Endothelial cell of umbilical vein (primary cell): ENCODE measurements at regions not wholly inside any gene's neighbourhood (a gene's known extent, or its start where the extent isn't known, plus 50 kb on each side); places are given as distances from the start of the nearest gene placed in this dataset.

Experiments
- CTCF ChIP-seq, 2 donors: IDR thresholded peaks; 1 replicate in 1 of 2; 2 replicates in 1 of 2; pipeline ENCODE4 v1.5.1; 2011; ENCODE audit warnings: low read length in 2 of 2, mild to moderate bottlenecking in 2 of 2, moderate library complexity in 2 of 2, control low read depth in 1 of 2, inconsistent platforms in 1 of 2, low read depth in 1 of 2; ENCODE audit not compliant: insufficient read depth in 1 of 2; ENCODE audit errors: extremely low read depth in 1 of 2
- EZH2 ChIP-seq: IDR thresholded peaks from 2 replicates; pipeline ENCODE4 v1.6.1; 2012; ENCODE audit warnings: borderline replicate concordance, low read depth, mild to moderate bottlenecking, moderate library complexity, low read length, inconsistent platforms; ENCODE audit not compliant: severe bottlenecking
- POLR2A ChIP-seq: IDR thresholded peaks from 2 replicates; pipeline ENCODE4 v1.6.1; 2012; ENCODE audit warnings: low read depth, mild to moderate bottlenecking, control low read depth, low read length
- POLR2AphosphoS5 ChIP-seq: IDR thresholded peaks from 2 replicates; pipeline ENCODE4 v1.6.1; 2012; ENCODE audit warnings: low read depth, mild to moderate bottlenecking, control low read depth, low read length, moderate library complexity; ENCODE audit not compliant: insufficient read depth

DNA sequence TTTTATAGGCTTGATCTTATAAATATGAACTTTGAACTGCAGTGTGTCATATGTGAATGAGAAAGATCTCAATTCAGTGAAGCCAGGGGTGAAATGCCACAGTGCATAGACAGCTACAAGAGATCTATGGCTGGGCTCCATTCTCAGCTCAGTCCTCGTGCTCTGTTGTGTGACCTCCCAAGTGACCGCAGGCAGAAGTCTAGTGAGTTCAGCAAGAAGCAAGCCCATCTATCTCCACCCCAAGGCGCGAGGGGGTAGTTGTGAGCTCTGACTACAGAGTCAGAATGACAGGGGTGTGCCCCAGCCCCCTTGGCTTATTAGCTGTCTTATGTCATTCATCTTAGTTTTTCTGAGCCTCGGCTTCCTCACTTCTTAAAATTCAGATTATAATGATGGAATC lies 378.3 kb downstream of the FBXW7 start:
- no peak for TF ChIP-seq EZH2
- no peak for TF ChIP-seq CTCF (IDR thresholded peaks at IDR 0.05; ENCODE audit: extremely low read depth in 1 of 2, insufficient read depth in 1 of 2, low read depth in 1 of 2, low read length in 2 of 2)
- TF ChIP-seq POLR2AphosphoS5: no peak
- no peak for TF ChIP-seq POLR2A
